HG02642 (cell line): ENCODE measurements at regions not wholly inside any gene's neighbourhood (a gene's known extent, or its start where the extent isn't known, plus 50 kb on each side); places are given as distances from the start of the nearest gene placed in this dataset.

ENCODE experiments used
- ATAC-seq: cut with Tn5 transposase; IDR thresholded peaks from one replicate; pipeline ENCODE4 v1.9.1; 2021; ENCODE audit warnings: mild to moderate bottlenecking; ENCODE audit not compliant: unreplicated experiment, poor library complexity

GRCh38 chr1:110816945-110817344 lies 56.0 kb upstream of the CD53 start:
- no peak for ATAC-seq

GRCh38 chr1:110811529-110811928 lies 61.4 kb upstream of the CD53 start:
- ATAC-seq: no peak

GRCh38 chr1:110800079-110800478 lies 72.9 kb upstream of the CD53 start:
- no peak for ATAC-seq

- no peak for ATAC-seq
Measured at GRCh38 chr1:110798691-110799256, 74.2 kb upstream of the CD53 start.

GRCh38 chr1:110788673-110789072 lies 84.3 kb upstream of the CD53 start:
- ATAC-seq: no peak

- ATAC-seq: peak; percentile 71
Measured at GRCh38 chr1:110787328-110788071, 85.4 kb upstream of the CD53 start.

GRCh38 chr1:110786802-110787327 lies 86.1 kb upstream of the CD53 start:
- ATAC-seq: no peak

GRCh38 chr1:110785612-110786011 lies 87.3 kb upstream of the CD53 start:
- no peak for ATAC-seq

- no peak for ATAC-seq
Measured at GRCh38 chr1:110785055-110785454, 87.9 kb upstream of the CD53 start.

- ATAC-seq: peak; percentile 33
Measured at GRCh38 chr1:110783292-110783918, 89.5 kb upstream of the CD53 start.

GRCh38 chr1:110781525-110781924 lies 91.4 kb upstream of the CD53 start:
- ATAC-seq: no peak

GRCh38 chr1:110780600-110781484 lies 92.1 kb upstream of the CD53 start:
- ATAC-seq: no peak

GRCh38 chr1:110779636-110780035 lies 93.3 kb upstream of the CD53 start:
- ATAC-seq: no peak

- no peak for ATAC-seq
Measured at GRCh38 chr1:110778821-110779220, 94.1 kb upstream of the CD53 start.

GRCh38 chr1:110777228-110777627 lies 95.7 kb upstream of the CD53 start:
- no peak for ATAC-seq

GRCh38 chr1:110774398-110774797 lies 98.5 kb upstream of the CD53 start:
- ATAC-seq: no peak

- no peak for ATAC-seq
Measured at GRCh38 chr1:110773813-110774212, 99.1 kb upstream of the KCNA3 start.

- no peak for ATAC-seq
Measured at GRCh38 chr1:110771245-110772022, 96.7 kb upstream of the KCNA3 start.

- no peak for ATAC-seq
Measured at GRCh38 chr1:110770832-110771231, 96.1 kb upstream of the KCNA3 start.

GRCh38 chr1:110768605-110769004 lies 93.9 kb upstream of the KCNA3 start:
- no peak for ATAC-seq
